Activated CD4-positive, alpha-beta T cell treated with anti-CD3 and anti-CD28 coated beads, Interleukin-2, amount 10 ng/mL, durations not matched to agents 24 days and 14 days (primary cell): ENCODE measurements at regions not wholly inside any gene's neighbourhood (a gene's known extent, or its start where the extent isn't known, plus 50 kb on each side); places are given as distances from the start of the nearest gene placed in this dataset.
A peak's percentile ranks its signal among the peaks of the same experiment; 100 is the strongest.

Source experiments
- DNase-seq: peaks from one replicate; pipeline ENCODE4 v3.0.0; 2022
- H3K27ac Mint-ChIP-seq: one replicate; pipeline ENCODE4 v1.8.0; 2022; ENCODE audit warnings: mild to moderate bottlenecking, mixed read lengths
- H3K27me3 Mint-ChIP-seq: one replicate; pipeline ENCODE4 v1.8.0; 2022; ENCODE audit warnings: mixed read lengths
- H3K36me3 Mint-ChIP-seq: one replicate; pipeline ENCODE4 v1.8.0; 2022; ENCODE audit warnings: low read depth, mild to moderate bottlenecking, mixed read lengths
- H3K4me1 Mint-ChIP-seq: one replicate; pipeline ENCODE4 v1.8.0; 2021; ENCODE audit warnings: mixed read lengths
- H3K4me3 Mint-ChIP-seq: one replicate; pipeline ENCODE4 v1.8.0; 2022; ENCODE audit warnings: mild to moderate bottlenecking, moderate library complexity, mixed read lengths
- H3K9me3 Mint-ChIP-seq: one replicate; pipeline ENCODE4 v1.8.0; 2021; ENCODE audit warnings: mixed read lengths
- intact Hi-C: fragments of 100-400 bp; cut with micrococcal nuclease; formaldehyde crosslinking; loops from one replicate; pipeline ENCODE4 v1.15.1; 2023

DNA sequence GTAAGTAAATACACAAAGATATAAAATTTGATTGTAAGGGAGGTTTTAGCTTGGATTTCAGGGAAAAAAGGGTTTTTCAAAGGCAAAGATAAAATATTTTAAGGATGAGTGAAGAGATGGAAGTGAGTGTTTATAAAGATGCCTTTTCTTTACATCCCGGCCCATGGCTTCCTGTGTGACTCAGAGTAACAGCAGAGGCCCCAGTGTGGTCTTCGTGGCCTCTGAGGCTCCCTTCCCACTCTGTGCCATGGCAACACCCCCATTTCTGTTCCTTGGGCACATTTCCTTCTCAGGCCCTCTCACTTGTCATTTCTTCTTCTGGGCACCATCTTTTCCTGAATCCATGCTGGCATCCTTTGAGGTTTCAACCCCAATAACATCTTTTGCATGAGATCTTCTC lies 92.6 kb upstream of the TMEM18 start:
- H3K4me3 Mint-ChIP-seq, result no peak overlapping the region
- H3K36me3 Mint-ChIP-seq, result no peaks in the 10 kb centered on the region
- H3K4me1 Mint-ChIP-seq, result peaks cover 7% of the 10 kb centered on the region
- H3K27me3 Mint-ChIP-seq, result no peaks in the 10 kb centered on the region
- intact Hi-C loops, result no loop called here
- DNase-seq, result peak; percentile 37
- no peak overlapping the region for H3K27ac Mint-ChIP-seq
- peaks cover 3% of the 10 kb centered on the region for H3K9me3 Mint-ChIP-seq

- Mint-ChIP-seq H3K4me1 (peaks cover 7% of the 10 kb centered on the region), H3K36me3 (no peaks in the 10 kb centered on the region), H3K27me3 (no peaks in the 10 kb centered on the region), H3K4me3 (no peak overlapping the region), H3K9me3 (peaks cover 3% of the 10 kb centered on the region), H3K27ac (no peak overlapping the region)
- DNase-seq, result peak; percentile 35
- intact Hi-C loops, result no loop called here
These were observed 91.2 kb upstream of the TMEM18 start for GRCh38 chr2:768451-768850.

DNA sequence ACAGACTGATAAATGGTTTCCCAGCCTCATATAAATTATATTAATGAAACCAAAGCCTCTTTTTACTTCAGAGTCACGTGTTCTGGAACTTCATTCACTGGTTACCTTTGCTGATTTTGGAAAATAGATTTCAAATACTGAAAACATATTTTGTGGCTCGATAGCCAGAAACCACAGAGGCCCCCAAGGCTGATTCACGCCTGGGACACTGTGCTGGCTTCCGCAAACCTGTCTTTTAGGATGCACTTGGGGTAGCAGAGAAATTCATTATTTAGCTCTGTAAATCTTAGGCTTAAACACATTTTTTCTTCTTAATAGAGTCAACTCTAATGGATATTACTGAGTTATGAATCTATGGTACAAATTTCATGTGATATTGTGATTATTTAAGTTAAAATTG lies 90.7 kb upstream of the TMEM18 start:
- Mint-ChIP-seq H3K27ac (no peak overlapping the region), H3K4me3 (no peak overlapping the region), H3K4me1 (peaks cover 7% of the 10 kb centered on the region), H3K27me3 (no peaks in the 10 kb centered on the region), H3K36me3 (no peaks in the 10 kb centered on the region), H3K9me3 (peaks cover 3% of the 10 kb centered on the region)
- DNase-seq, result no peak
- intact Hi-C loops, result no loop called here

- intact Hi-C loops, result no loop called here
- Mint-ChIP-seq H3K4me3 (no peak overlapping the region), H3K4me1 (peaks cover 7% of the 10 kb centered on the region), H3K36me3 (no peaks in the 10 kb centered on the region), H3K27ac (no peak overlapping the region), H3K9me3 (peaks cover 3% of the 10 kb centered on the region), H3K27me3 (peaks cover 2% of the 10 kb centered on the region)
- peak; percentile 54 for DNase-seq
These were observed 90.2 kb upstream of the TMEM18 start for GRCh38 chr2:767440-767839.

- Mint-ChIP-seq H3K27me3 (peaks cover 2% of the 10 kb centered on the region), H3K9me3 (peaks cover 3% of the 10 kb centered on the region), H3K36me3 (no peaks in the 10 kb centered on the region), H3K27ac (no peak overlapping the region), H3K4me3 (no peak overlapping the region), H3K4me1 (peaks cover 7% of the 10 kb centered on the region)
- intact Hi-C loops, result no loop called here
- DNase-seq, result peak; percentile 31
These were observed 89.0 kb upstream of the TMEM18 start for GRCh38 chr2:766255-766654.

DNA sequence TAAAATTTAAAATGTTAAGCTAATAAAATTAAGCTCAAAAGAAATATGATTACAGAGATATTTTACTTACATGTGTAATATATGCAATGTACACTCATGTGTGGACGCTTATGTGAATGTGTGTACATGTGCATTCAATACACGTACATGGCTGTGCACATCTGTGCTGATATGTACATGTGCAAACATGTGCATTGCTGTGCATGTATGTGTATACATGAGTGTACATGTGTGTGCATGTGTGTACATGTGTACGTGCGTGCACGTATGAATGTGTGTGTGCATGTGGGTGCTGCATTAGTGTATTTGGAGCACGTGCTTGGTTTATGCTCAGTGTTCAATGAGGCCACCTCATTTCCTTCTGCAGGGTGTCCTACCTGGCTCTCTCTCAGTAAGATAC lies 88.2 kb upstream of the TMEM18 start:
- H3K27me3 Mint-ChIP-seq, result peaks cover 5% of the 10 kb centered on the region
- no peaks in the 10 kb centered on the region for H3K36me3 Mint-ChIP-seq
- H3K9me3 Mint-ChIP-seq, result peaks cover 3% of the 10 kb centered on the region
- no peak overlapping the region for H3K27ac Mint-ChIP-seq
- DNase-seq, result peak; percentile 45
- intact Hi-C loops, result no loop called here
- H3K4me1 Mint-ChIP-seq, result peaks cover 7% of the 10 kb centered on the region
- H3K4me3 Mint-ChIP-seq, result no peak overlapping the region

GRCh38 chr2:763766-764525 lies 86.7 kb upstream of the TMEM18 start:
- H3K4me1 Mint-ChIP-seq, result peaks cover 4% of the 10 kb centered on the region
- no peak overlapping the region for H3K4me3 Mint-ChIP-seq
- peaks cover 9% of the 10 kb centered on the region for H3K27me3 Mint-ChIP-seq
- H3K36me3 Mint-ChIP-seq, result no peaks in the 10 kb centered on the region
- no peak overlapping the region for H3K27ac Mint-ChIP-seq
- intact Hi-C loops, result no loop called here
- peak; percentile 45 for DNase-seq
- peaks cover 3% of the 10 kb centered on the region for H3K9me3 Mint-ChIP-seq

- H3K27me3 Mint-ChIP-seq, result peaks cover 9% of the 10 kb centered on the region
- H3K36me3 Mint-ChIP-seq, result no peaks in the 10 kb centered on the region
- intact Hi-C loops, result no loop called here
- H3K4me3 Mint-ChIP-seq, result no peak overlapping the region
- peak; percentile 40 for DNase-seq
- H3K4me1 Mint-ChIP-seq, result peaks cover 4% of the 10 kb centered on the region
- no peaks in the 10 kb centered on the region for H3K9me3 Mint-ChIP-seq
- no peak overlapping the region for H3K27ac Mint-ChIP-seq
These were observed 85.4 kb upstream of the TMEM18 start for GRCh38 chr2:762646-763045.

GRCh38 chr2:761384-761783 lies 84.2 kb upstream of the TMEM18 start:
- H3K27me3 Mint-ChIP-seq, result peaks cover 13% of the 10 kb centered on the region
- no peaks in the 10 kb centered on the region for H3K4me1 Mint-ChIP-seq
- no peak overlapping the region for H3K27ac Mint-ChIP-seq
- H3K36me3 Mint-ChIP-seq, result no peaks in the 10 kb centered on the region
- intact Hi-C loops, result no loop called here
- H3K4me3 Mint-ChIP-seq, result no peak overlapping the region
- peaks cover 3% of the 10 kb centered on the region for H3K9me3 Mint-ChIP-seq
- peak; percentile 30 for DNase-seq

GRCh38 chr2:760001-760400 lies 82.8 kb upstream of the TMEM18 start:
- peaks cover 18% of the 10 kb centered on the region for H3K27me3 Mint-ChIP-seq
- no peak overlapping the region for H3K4me3 Mint-ChIP-seq

DNA sequence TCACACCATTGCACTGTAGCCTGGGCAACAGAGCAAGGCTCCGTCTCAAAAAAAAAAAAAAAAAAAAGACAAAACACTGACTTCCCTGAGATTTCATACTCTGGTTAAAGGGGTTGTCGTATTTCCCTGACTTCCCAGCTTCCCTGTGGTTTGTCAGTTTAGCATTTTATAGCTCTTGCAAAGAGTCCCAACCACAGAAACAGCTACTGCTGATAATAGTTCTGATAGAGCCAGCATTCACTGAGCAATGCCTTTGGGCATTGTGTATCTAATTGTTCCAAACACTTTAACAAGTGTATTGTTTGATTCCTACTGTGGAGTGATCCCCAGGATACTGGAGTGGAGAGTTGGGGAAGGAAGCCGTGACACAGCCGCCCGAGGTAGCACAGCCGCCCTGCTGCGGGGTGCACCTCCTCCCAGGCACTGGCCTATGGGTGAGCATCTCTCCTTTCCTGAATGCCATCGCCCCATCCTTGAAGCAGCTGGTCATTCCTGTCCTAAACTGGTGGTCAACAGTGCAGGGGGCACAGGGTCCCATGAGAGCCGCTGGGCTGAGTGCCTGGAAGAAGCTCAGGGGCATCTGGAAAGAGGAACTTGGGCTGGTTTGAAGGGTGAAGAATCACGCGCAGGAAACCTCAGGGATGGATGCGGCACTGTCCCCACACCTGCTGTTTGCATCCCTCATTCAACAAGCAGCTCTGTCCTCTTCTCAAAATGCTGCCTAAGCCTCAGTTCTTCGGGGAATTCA lies 81.0 kb upstream of the TMEM18 start:
- intact Hi-C loops, result no loop called here
- H3K36me3 Mint-ChIP-seq, result no peaks in the 10 kb centered on the region
- H3K9me3 Mint-ChIP-seq, result peaks cover 3% of the 10 kb centered on the region
- peak; percentile 42 for DNase-seq
- no peak overlapping the region for H3K4me3 Mint-ChIP-seq
- peaks cover 22% of the 10 kb centered on the region for H3K27me3 Mint-ChIP-seq
- H3K27ac Mint-ChIP-seq, result no peak overlapping the region
- no peaks in the 10 kb centered on the region for H3K4me1 Mint-ChIP-seq

More at GRCh38 chr2:760001-760400, 82.8 kb upstream of the TMEM18 start:
- peaks cover 3% of the 10 kb centered on the region for H3K9me3 Mint-ChIP-seq
- no peaks in the 10 kb centered on the region for H3K36me3 Mint-ChIP-seq
- H3K4me1 Mint-ChIP-seq, result no peaks in the 10 kb centered on the region
- DNase-seq, result no peak
- H3K27ac Mint-ChIP-seq, result no peak overlapping the region
- intact Hi-C loops, result no loop called here

DNA sequence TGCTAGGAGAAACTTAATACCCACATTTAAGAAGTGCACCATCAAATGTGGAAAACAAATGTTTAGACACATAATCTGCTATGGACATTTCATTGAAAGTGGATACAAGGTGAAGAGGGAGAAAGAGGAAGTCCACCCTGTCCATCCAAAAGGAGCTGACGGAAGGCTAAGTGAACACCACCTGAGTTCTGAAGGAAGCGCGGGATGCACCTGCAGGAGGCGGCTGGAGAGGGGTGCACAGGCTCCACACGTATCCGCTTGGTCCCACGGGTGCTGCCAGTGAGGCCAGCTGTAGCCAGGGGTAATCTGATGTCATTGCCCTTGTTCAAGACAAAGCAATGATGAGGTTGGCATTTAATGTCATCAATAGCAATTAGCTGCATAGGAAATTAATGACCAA lies 75.9 kb upstream of the TMEM18 start:
- Mint-ChIP-seq H3K9me3 (peaks cover 3% of the 10 kb centered on the region), H3K27me3 (peaks cover 17% of the 10 kb centered on the region), H3K36me3 (no peaks in the 10 kb centered on the region), H3K4me3 (no peak overlapping the region), H3K27ac (no peak overlapping the region), H3K4me1 (no peaks in the 10 kb centered on the region)
- no peak for DNase-seq
- intact Hi-C loops, result no loop called here

DNA sequence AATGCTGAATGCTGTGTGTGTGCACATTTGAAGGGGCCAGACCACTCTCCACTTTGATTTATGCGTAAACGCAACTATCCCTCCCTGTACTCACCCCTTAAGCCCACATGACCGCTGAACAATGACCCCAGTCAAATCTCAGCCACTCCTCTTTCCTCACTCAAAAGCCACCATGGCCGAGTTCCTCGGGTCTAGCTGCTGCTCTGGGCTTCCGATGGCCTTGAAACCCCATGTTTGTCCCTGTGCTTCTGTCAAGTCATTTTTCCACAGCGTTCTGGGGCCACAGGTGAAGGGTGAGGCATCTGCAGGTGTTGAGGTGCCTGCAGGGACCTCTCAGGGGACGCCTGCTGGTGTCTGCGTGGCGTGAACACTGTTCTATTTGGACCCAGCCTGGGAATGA lies 74.3 kb upstream of the TMEM18 start:
- Mint-ChIP-seq H3K4me3 (no peak overlapping the region), H3K9me3 (no peaks in the 10 kb centered on the region), H3K4me1 (no peaks in the 10 kb centered on the region), H3K27ac (no peak overlapping the region), H3K27me3 (peaks cover 13% of the 10 kb centered on the region), H3K36me3 (no peaks in the 10 kb centered on the region)
- DNase-seq, result no peak
- intact Hi-C loops, result no loop called here

- no peaks in the 10 kb centered on the region for H3K36me3 Mint-ChIP-seq
- H3K27ac Mint-ChIP-seq, result no peak overlapping the region
- H3K4me3 Mint-ChIP-seq, result no peak overlapping the region
- DNase-seq, result no peak
- intact Hi-C loops, result no loop called here
- H3K4me1 Mint-ChIP-seq, result no peaks in the 10 kb centered on the region
- peaks cover 10% of the 10 kb centered on the region for H3K27me3 Mint-ChIP-seq
- no peaks in the 10 kb centered on the region for H3K9me3 Mint-ChIP-seq
These were observed 73.4 kb upstream of the TMEM18 start for GRCh38 chr2:750628-751027.
